ENCODE measurements at regions not wholly inside any gene's neighbourhood (a gene's known extent, or its start where the extent isn't known, plus 50 kb on each side); places are given as distances from the start of the nearest gene placed in this dataset.
"Not testable (repeated sequence)": the region's sequence is repeated elsewhere in the genome, so short reads cannot be mapped to it uniquely, and the experiment has no call there.

DNA sequence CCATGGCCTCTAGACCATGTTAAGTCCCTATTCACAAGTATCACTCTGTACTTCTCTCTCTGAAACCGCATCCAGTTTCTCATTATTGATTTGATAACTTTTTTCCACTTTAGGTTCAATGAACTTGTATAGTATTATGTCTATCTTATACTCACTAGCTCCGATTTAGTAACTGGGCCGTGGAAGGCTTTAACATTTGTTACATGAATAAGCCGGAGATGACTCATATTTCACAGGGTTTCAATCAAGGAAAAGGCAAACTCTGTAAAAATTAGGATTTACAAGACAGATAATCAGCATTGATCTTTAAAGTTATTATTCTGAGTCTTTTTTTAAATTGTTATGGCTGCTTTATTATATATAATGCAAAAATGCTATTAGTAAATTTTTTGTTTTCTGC is 662.2 kb upstream of the CNTN5 start:
- Histone ChIP-seq H3K27ac (no peak overlapping the region), H3K36me3 (no peaks in the 10 kb centered on the region), H3K27me3 (no peaks in the 10 kb centered on the region), H3K9me3 (peaks cover 0 to 7% of the 10 kb centered on the region in 2 donors), H3K4me3 (no peak overlapping the region), H3K4me1 (no peaks in the 10 kb centered on the region)
- intact Hi-C loops (cut with DNase I; ENCODE audit: low total_unique reads) = no loop called here
- TF ChIP-seq POLR2A (IDR thresholded peaks at IDR 0.05) (no peak), POLR2AphosphoS5 (IDR thresholded peaks at IDR 0.05) (no peak), EP300 (IDR thresholded peaks at IDR 0.05; ENCODE audit: low read depth) (no peak)
- TF ChIP-seq, protein P1, sequence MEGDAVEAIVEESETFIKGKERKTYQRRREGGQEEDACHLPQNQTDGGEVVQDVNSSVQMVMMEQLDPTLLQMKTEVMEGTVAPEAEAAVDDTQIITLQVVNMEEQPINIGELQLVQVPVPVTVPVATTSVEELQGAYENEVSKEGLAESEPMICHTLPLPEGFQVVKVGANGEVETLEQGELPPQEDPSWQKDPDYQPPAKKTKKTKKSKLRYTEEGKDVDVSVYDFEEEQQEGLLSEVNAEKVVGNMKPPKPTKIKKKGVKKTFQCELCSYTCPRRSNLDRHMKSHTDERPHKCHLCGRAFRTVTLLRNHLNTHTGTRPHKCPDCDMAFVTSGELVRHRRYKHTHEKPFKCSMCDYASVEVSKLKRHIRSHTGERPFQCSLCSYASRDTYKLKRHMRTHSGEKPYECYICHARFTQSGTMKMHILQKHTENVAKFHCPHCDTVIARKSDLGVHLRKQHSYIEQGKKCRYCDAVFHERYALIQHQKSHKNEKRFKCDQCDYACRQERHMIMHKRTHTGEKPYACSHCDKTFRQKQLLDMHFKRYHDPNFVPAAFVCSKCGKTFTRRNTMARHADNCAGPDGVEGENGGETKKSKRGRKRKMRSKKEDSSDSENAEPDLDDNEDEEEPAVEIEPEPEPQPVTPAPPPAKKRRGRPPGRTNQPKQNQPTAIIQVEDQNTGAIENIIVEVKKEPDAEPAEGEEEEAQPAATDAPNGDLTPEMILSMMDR (IDR thresholded peaks at IDR 0.05) = no peak
- in situ Hi-C loops (cut with MboI; ENCODE audit: low pct_ligation_motif_present in 1 of 4, low pct_unique_long_range_greater_than_20kb in 1 of 4, low sequenced_read_pairs in 3 of 4) = no loop called here
- 84 to 90% methylated on average over 4 of the region's 4 CpGs for WGBS, 2 donors (ENCODE audit: low coverage in 1 of 2)
- DNase-seq = no peak

GRCh38 chr11:98365190-98365589 is 655.6 kb upstream of the CNTN5 start:
- H3K27ac ChIP-seq = no peak overlapping the region
- in situ Hi-C loops (cut with MboI; ENCODE audit: low pct_ligation_motif_present in 1 of 4, low pct_unique_long_range_greater_than_20kb in 1 of 4, low sequenced_read_pairs in 3 of 4) = no loop called here
- H3K9me3 ChIP-seq = no peaks in the 10 kb centered on the region
- no peak overlapping the region for H3K4me3 ChIP-seq
- H3K27me3 ChIP-seq = no peaks in the 10 kb centered on the region
- no peaks in the 10 kb centered on the region for H3K4me1 ChIP-seq
- no peaks in the 10 kb centered on the region for H3K36me3 ChIP-seq
- TF ChIP-seq POLR2A (IDR thresholded peaks at IDR 0.05) (no peak), POLR2AphosphoS5 (IDR thresholded peaks at IDR 0.05) (no peak), EP300 (IDR thresholded peaks at IDR 0.05; ENCODE audit: low read depth) (no peak)
- TF ChIP-seq, protein P1 (IDR thresholded peaks at IDR 0.05) = no peak
- WGBS, 2 donors (ENCODE audit: low coverage in 1 of 2) = 53 to 65% methylated on average over 3 of the region's 3 CpGs
- intact Hi-C loops (cut with DNase I; ENCODE audit: low total_unique reads) = no loop called here
- DNase-seq = no peak

- no peaks in the 10 kb centered on the region for H3K27me3 ChIP-seq
- 73 to 79% methylated on average over 2 of the region's 2 CpGs for WGBS, 2 donors (ENCODE audit: low coverage in 1 of 2)
- TF ChIP-seq, protein P1 (IDR thresholded peaks at IDR 0.05) = no peak
- no peak for TF ChIP-seq POLR2A (IDR thresholded peaks at IDR 0.05)
- TF ChIP-seq EP300 (IDR thresholded peaks at IDR 0.05; ENCODE audit: low read depth) = no peak
- no peak for TF ChIP-seq POLR2AphosphoS5 (IDR thresholded peaks at IDR 0.05)
- DNase-seq = no peak
- no peaks in the 10 kb centered on the region for H3K9me3 ChIP-seq
- H3K27ac ChIP-seq = no peak overlapping the region
- no peak overlapping the region for H3K4me3 ChIP-seq
- intact Hi-C loops (cut with DNase I; ENCODE audit: low total_unique reads) (no loop called here), in situ Hi-C loops (cut with MboI; ENCODE audit: low pct_ligation_motif_present in 1 of 4, low pct_unique_long_range_greater_than_20kb in 1 of 4, low sequenced_read_pairs in 3 of 4) (no loop called here)
- H3K4me1 ChIP-seq = no peaks in the 10 kb centered on the region
- no peaks in the 10 kb centered on the region for H3K36me3 ChIP-seq
Observed at GRCh38 chr11:98365941-98366340, 654.8 kb upstream of the CNTN5 start.

DNA sequence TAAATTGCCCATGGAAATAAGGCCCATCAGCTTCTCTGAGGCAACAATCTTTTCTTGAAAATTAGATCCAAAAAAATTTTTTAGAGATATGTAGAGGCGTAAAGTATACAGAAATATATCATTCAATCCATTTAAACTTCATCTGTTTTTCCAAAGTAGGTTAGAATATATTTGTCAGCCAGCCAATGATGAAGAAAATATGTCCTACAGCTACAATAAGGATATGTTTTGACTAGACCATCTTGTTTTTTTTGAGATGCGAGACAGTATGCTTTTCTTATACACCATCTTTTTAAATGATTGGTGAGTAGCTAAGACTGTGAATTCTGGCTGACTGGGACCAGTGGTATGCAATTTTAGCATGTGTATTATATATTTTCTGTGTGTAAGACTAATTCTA is 630.4 kb upstream of the CNTN5 start:
- no peak for TF ChIP-seq POLR2A (IDR thresholded peaks at IDR 0.05)
- no peak for TF ChIP-seq EP300 (IDR thresholded peaks at IDR 0.05; ENCODE audit: low read depth)
- TF ChIP-seq POLR2AphosphoS5 (IDR thresholded peaks at IDR 0.05) = no peak
- TF ChIP-seq, protein P1 (IDR thresholded peaks at IDR 0.05) = no peak
- 82 to 86% methylated on average over 2 of the region's 2 CpGs for WGBS, 2 donors (ENCODE audit: low coverage in 1 of 2)
- H3K27ac ChIP-seq = no peak overlapping the region
- H3K4me1 ChIP-seq = no peaks in the 10 kb centered on the region
- H3K27me3 ChIP-seq = no peaks in the 10 kb centered on the region
- H3K9me3 ChIP-seq = no peaks in the 10 kb centered on the region
- no peak overlapping the region for H3K4me3 ChIP-seq
- in situ Hi-C loops (cut with MboI; ENCODE audit: low pct_ligation_motif_present in 1 of 4, low pct_unique_long_range_greater_than_20kb in 1 of 4, low sequenced_read_pairs in 3 of 4) = no loop called here
- intact Hi-C loops (cut with DNase I; ENCODE audit: low total_unique reads) = no loop called here
- H3K36me3 ChIP-seq = no peaks in the 10 kb centered on the region
- DNase-seq = no peak

DNA sequence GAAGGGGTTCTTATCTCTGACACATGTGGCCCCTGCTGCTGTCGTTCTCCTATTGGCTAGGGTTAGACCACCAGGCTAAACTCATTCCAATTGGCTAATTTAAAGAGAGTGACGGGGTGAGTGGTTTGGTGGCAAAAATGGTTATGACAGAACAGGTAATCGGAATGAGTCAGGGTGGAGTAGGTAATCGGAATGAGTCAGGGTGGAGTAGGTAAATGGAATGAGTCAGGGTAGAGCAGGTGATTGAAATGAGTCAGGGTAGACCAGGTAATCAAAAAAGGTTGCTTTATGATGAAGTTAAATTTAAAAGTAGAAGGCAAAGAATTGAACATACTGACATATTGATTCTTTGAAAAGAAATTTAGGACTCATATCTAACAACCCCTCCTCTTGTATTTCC is 626.2 kb upstream of the CNTN5 start:
- 69 to 77% methylated on average over 4 of the region's 4 CpGs for WGBS, 2 donors (ENCODE audit: low coverage in 1 of 2)
- in situ Hi-C loops (cut with MboI; ENCODE audit: low pct_ligation_motif_present in 1 of 4, low pct_unique_long_range_greater_than_20kb in 1 of 4, low sequenced_read_pairs in 3 of 4); H3K36me3 ChIP-seq; H3K4me3 ChIP-seq; H3K4me1 ChIP-seq; H3K27ac ChIP-seq; DNase-seq; H3K9me3 ChIP-seq; H3K27me3 ChIP-seq; intact Hi-C loops (cut with DNase I; ENCODE audit: low total_unique reads): not testable (repeated sequence)
